HG02943 (cell line): ENCODE measurements at regions not wholly inside any gene's neighbourhood (a gene's known extent, or its start where the extent isn't known, plus 50 kb on each side); places are given as distances from the start of the nearest gene placed in this dataset.
"Not testable (repeated sequence)": the region's sequence is repeated elsewhere in the genome, so short reads cannot be mapped to it uniquely, and the experiment has no call there.

ENCODE experiments used
- ATAC-seq: cut with Tn5 transposase; IDR thresholded peaks from one replicate; pipeline ENCODE4 v1.9.1; 2021; ENCODE audit warnings: mild to moderate bottlenecking, low read depth, moderate library complexity; ENCODE audit not compliant: unreplicated experiment

- no peak for ATAC-seq
Observed at GRCh38 chr6:130494729-130495128, 128.9 kb downstream of the TMEM200A start.

GRCh38 chr6:130500693-130501092, 134.9 kb downstream of the TMEM200A start:
- ATAC-seq = no peak

GRCh38 chr6:130503146-130503545, 137.3 kb downstream of the TMEM200A start:
- ATAC-seq = no peak

- no peak for ATAC-seq
Observed at GRCh38 chr6:130505808-130506598, 140.2 kb downstream of the TMEM200A start.

GRCh38 chr6:130507005-130507665, 141.3 kb downstream of the TMEM200A start:
- ATAC-seq = not testable (repeated sequence)

- no peak for ATAC-seq
Observed at GRCh38 chr6:130507666-130508028, 141.8 kb downstream of the TMEM200A start.

- ATAC-seq = no peak
Observed at GRCh38 chr6:130513770-130514169, 148.0 kb downstream of the TMEM200A start.

- no peak for ATAC-seq
Observed at GRCh38 chr6:130514712-130515111, 148.9 kb downstream of the TMEM200A start.

- no peak for ATAC-seq
Observed at GRCh38 chr6:130515306-130515705, 149.5 kb downstream of the TMEM200A start.

- ATAC-seq = no peak
Observed at GRCh38 chr6:130516604-130517003, 150.8 kb downstream of the TMEM200A start.

GRCh38 chr6:130517444-130517931, 151.7 kb downstream of the TMEM200A start:
- peak; percentile 75 for ATAC-seq

- no peak for ATAC-seq
Observed at GRCh38 chr6:130518588-130518987, 152.8 kb downstream of the TMEM200A start.

GRCh38 chr6:130520221-130520620, 154.4 kb downstream of the TMEM200A start:
- ATAC-seq = no peak

GRCh38 chr6:130520801-130521200, 155.0 kb downstream of the TMEM200A start:
- no peak for ATAC-seq

- no peak for ATAC-seq
Observed at GRCh38 chr6:130524552-130524951, 158.7 kb downstream of the TMEM200A start.

- no peak for ATAC-seq
Observed at GRCh38 chr6:130525408-130525807, 159.6 kb downstream of the TMEM200A start.

- ATAC-seq = no peak
Observed at GRCh38 chr6:130526466-130526865, 160.6 kb downstream of the TMEM200A start.

GRCh38 chr6:130527173-130527572, 161.4 kb downstream of the TMEM200A start:
- no peak for ATAC-seq

GRCh38 chr6:130529569-130530149, 163.8 kb downstream of the TMEM200A start:
- ATAC-seq = no peak

GRCh38 chr6:130534627-130535026, 168.8 kb downstream of the TMEM200A start:
- ATAC-seq = no peak

GRCh38 chr6:130535242-130535641, 169.4 kb downstream of the TMEM200A start:
- ATAC-seq = no peak
